Kidney (tissue), 13 donors: ENCODE measurements at regions not wholly inside any gene's neighbourhood (a gene's known extent, or its start where the extent isn't known, plus 50 kb on each side); places are given as distances from the start of the nearest gene placed in this dataset.

Experiments used
- DNase-seq, 5 donors: peaks; one replicate each; pipeline ENCODE4 v3.0.0-alpha.2; 2013 to 2020
- FAIRE-seq: peaks from 2 replicates; lab custom pipeline; 2012; peaks lifted over from hg19 to GRCh38; lab: Jason Lieb, UNC
- H3K27ac ChIP-seq, 2 donors: one replicate each; pipeline ENCODE4 v1.7.0; 2013; ENCODE audit warnings: low read depth in 2 of 2, low read length in 2 of 2, inconsistent platforms in 1 of 2
- H3K27me3 ChIP-seq: one replicate; pipeline ENCODE4 v1.7.1; 2013; ENCODE audit warnings: low read length, inconsistent platforms; ENCODE audit not compliant: control insufficient read depth, insufficient read depth
- H3K36me3 ChIP-seq, 3 donors: one replicate each; pipeline versions ENCODE4 v1.7.0 to v1.7.1; 2013; ENCODE audit warnings: low read length in 3 of 3, control low read depth in 1 of 3, inconsistent platforms in 1 of 3; ENCODE audit not compliant: insufficient read depth in 3 of 3, control insufficient read depth in 2 of 3
- H3K4me1 ChIP-seq, 3 donors: one replicate each; pipeline versions ENCODE4 v1.7.0 to v1.7.1; 2013; ENCODE audit warnings: low read length in 3 of 3, inconsistent platforms in 1 of 3, low read depth in 1 of 3; ENCODE audit not compliant: control insufficient read depth in 2 of 3, insufficient read depth in 2 of 3
- H3K4me3 ChIP-seq, 3 donors: one replicate each; pipeline versions ENCODE4 v1.7.0 to v1.8.1; 2013; ENCODE audit warnings: low read length in 3 of 3, control low read depth in 1 of 3, inconsistent platforms in 1 of 3
- H3K9ac ChIP-seq, 3 donors: one replicate each; pipeline versions ENCODE4 v1.7.0 to v1.7.1; 2013; ENCODE audit warnings: low read length in 3 of 3, control low read depth in 1 of 3, inconsistent platforms in 1 of 3
- H3K9me3 ChIP-seq, 3 donors: one replicate each; pipeline versions ENCODE4 v1.7.0 to v1.7.1; 2013; ENCODE audit warnings: low read length in 3 of 3, control low read depth in 1 of 3, inconsistent platforms in 1 of 3; ENCODE audit not compliant: control insufficient read depth in 2 of 3, insufficient read depth in 1 of 3
- CTCF ChIP-seq: IDR thresholded peaks from 3 replicates; pipeline ENCODE4 v1.5.1; 2012; ENCODE audit warnings: mild to moderate bottlenecking, moderate library complexity, borderline replicate concordance; ENCODE audit not compliant: insufficient read depth; ENCODE audit errors: extremely low read depth
- intact Hi-C: fragments of 100-400 bp; cut with DNase I; formaldehyde crosslinking; loops from one replicate; pipeline ENCODE4 v1.11.1; 2022
- donor health status: control.
- donor health status: control.
- donor health status: control.
- donor health status: control.
- donor health status: control.
- donor health status: DM: yes; HTN: yes; CAD: no.
- donor health status: Normal renal cell carcinoma (clear cell type).

- H3K9ac ChIP-seq, result no peak overlapping the region
- no peaks in the 10 kb centered on the region for H3K27me3 ChIP-seq
- no peak for TF ChIP-seq CTCF
- no peak overlapping the region for H3K4me3 ChIP-seq
- intact Hi-C loops, result no loop called here
- FAIRE-seq (no peak), DNase-seq (peak in 3 of 5 donors; percentile 33 to 78 (median 70))
- H3K4me1 ChIP-seq, result peaks cover 0 to 3% (median 0%) of the 10 kb centered on the region in 3 donors
- no peaks in the 10 kb centered on the region for H3K36me3 ChIP-seq
- H3K9me3 ChIP-seq, result no peaks in the 10 kb centered on the region
- H3K27ac ChIP-seq, result no peak overlapping the region
These were observed 56.9 kb upstream of the EIF3M start for GRCh38 chr11:32526760-32527159.

- H3K36me3 ChIP-seq, result no peaks in the 10 kb centered on the region
- TF ChIP-seq CTCF, result no peak
- no peak overlapping the region for H3K9ac ChIP-seq
- no peaks in the 10 kb centered on the region for H3K9me3 ChIP-seq
- H3K4me3 ChIP-seq, result no peak overlapping the region
- no peaks in the 10 kb centered on the region for H3K4me1 ChIP-seq
- DNase-seq, result peak in 1 of 5 donors; percentile 7
- intact Hi-C loops, result no loop called here
- H3K27me3 ChIP-seq, result no peaks in the 10 kb centered on the region
- no peak overlapping the region for H3K27ac ChIP-seq
- FAIRE-seq, result no peak
These were observed 71.7 kb upstream of the EIF3M start for GRCh38 chr11:32511926-32512325.

GRCh38 chr11:32510039-32510438 is 73.6 kb upstream of the EIF3M start:
- no peaks in the 10 kb centered on the region for H3K4me1 ChIP-seq
- H3K9ac ChIP-seq, result no peak overlapping the region
- no peak overlapping the region for H3K27ac ChIP-seq
- H3K27me3 ChIP-seq, result no peaks in the 10 kb centered on the region
- H3K36me3 ChIP-seq, result no peaks in the 10 kb centered on the region
- TF ChIP-seq CTCF, result no peak
- intact Hi-C loops, result no loop called here
- DNase-seq, result peak in 1 of 5 donors; percentile 28
- H3K4me3 ChIP-seq, result no peak overlapping the region
- no peak for FAIRE-seq
- no peaks in the 10 kb centered on the region for H3K9me3 ChIP-seq

- Histone ChIP-seq H3K4me3 (no peak overlapping the region), H3K36me3 (no peaks in the 10 kb centered on the region), H3K27ac (no peak overlapping the region), H3K9ac (no peak overlapping the region), H3K9me3 (no peaks in the 10 kb centered on the region), H3K4me1 (no peaks in the 10 kb centered on the region), H3K27me3 (no peaks in the 10 kb centered on the region)
- intact Hi-C loops, result no loop called here
- no peak for FAIRE-seq
- TF ChIP-seq CTCF, result no peak
- DNase-seq, result peak in 3 of 5 donors; percentile 42 to 65 (median 53)
These were observed 73.4 kb upstream of the WT1 start for GRCh38 chr11:32508780-32509179.
